ENCODE measurements at regions not wholly inside any gene's neighbourhood (a gene's known extent, or its start where the extent isn't known, plus 50 kb on each side); places are given as distances from the start of the nearest gene placed in this dataset.

DNA sequence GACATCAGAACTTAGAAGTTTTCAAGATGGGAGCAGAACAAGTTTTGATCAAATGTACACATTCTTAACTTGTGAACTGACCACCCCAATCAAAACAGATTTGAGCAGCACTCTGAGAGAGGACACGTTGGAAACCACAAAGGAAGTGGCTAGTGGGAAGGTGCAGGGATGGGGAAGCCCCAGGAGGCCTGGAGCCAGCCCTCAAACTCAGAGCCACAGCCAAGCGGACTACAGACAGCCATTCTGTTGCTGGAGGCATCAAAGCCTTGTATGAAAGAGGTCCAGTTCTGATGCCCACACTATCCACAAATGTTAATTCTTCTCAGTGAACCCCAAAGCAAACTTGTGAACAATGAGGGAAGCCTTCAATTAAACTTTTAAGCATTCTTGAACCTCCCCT is 143.6 kb upstream of the RAB4A start:
- no peaks in the 10 kb centered on the region for H3K4me1 ChIP-seq (replicated peaks in 1 of 2)
- no peak for DNase-seq
- H3K4me3 ChIP-seq = no peak overlapping the region

DNA sequence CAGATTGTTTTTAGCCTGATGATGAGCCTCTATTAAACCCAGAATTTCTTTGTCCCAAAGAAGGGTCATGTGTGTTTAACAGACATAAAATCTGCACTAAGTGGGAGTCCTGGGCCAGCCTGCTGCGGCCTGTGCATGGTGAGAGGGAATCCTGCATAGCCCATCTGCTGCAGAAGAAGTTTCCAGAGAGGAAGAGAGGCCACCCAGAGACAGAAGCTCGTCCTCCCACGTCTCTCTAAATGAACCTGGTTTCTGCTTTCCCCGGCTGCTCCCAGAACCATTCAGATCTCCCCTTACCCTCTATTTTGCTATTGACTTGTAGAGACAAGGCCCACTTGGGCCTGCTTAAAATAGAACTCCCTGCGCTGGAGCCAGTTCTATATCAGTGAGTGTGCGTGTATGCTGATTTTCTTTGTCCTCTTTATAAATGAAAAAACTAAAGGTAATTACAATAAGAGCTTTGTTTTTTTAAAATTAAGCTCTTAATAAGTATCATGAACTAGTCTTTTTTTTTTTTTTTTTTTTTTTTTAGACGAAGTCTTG is 142.8 kb upstream of the RAB4A start:
- 85 to 89% (median 86%) methylated on average over 7 of the region's 7 CpGs for WGBS, 4 donors
- DNase-seq = no peak
- TF ChIP-seq CTCF (IDR thresholded peaks at IDR 0.05) (no peak), POLR2A (IDR thresholded peaks at IDR 0.05) (no peak)
- Histone ChIP-seq H3K9me3 (replicated peaks in 1 of 3) (no peaks in the 10 kb centered on the region), H3K4me3 (no peak overlapping the region), H3K27ac (no peak overlapping the region), H3K27me3 (no peaks in the 10 kb centered on the region), H3K36me3 (replicated peaks in 1 of 2) (no peaks in the 10 kb centered on the region), H3K4me1 (replicated peaks in 1 of 2) (no peaks in the 10 kb centered on the region)
- intact Hi-C loops (cut with DNase I) = no loop called here

More for the DNA sequence above, 143.6 kb upstream of the RAB4A start:
- no peaks in the 10 kb centered on the region for H3K9me3 ChIP-seq (replicated peaks in 1 of 3)
- intact Hi-C loops (cut with DNase I) = no loop called here
- H3K36me3 ChIP-seq (replicated peaks in 1 of 2) = no peaks in the 10 kb centered on the region
- no peaks in the 10 kb centered on the region for H3K27me3 ChIP-seq
- TF ChIP-seq POLR2A (IDR thresholded peaks at IDR 0.05) (no peak), CTCF (IDR thresholded peaks at IDR 0.05) (no peak)
- H3K27ac ChIP-seq = no peak overlapping the region
- 68 to 80% (median 73%) methylated on average over 2 of the region's 2 CpGs for WGBS, 4 donors

- Histone ChIP-seq H3K27me3 (peaks cover 9% of the 10 kb centered on the region), H3K4me1 (replicated peaks in 1 of 2) (no peaks in the 10 kb centered on the region), H3K36me3 (replicated peaks in 1 of 2) (no peaks in the 10 kb centered on the region), H3K27ac (no peak overlapping the region), H3K9me3 (replicated peaks in 1 of 3) (no peaks in the 10 kb centered on the region), H3K4me3 (no peak overlapping the region)
- 83 to 89% (median 87%) methylated on average over 10 to 17 of the region's 17 CpGs for WGBS, 4 donors
- intact Hi-C loops (cut with DNase I) = no loop called here
- TF ChIP-seq POLR2A (IDR thresholded peaks at IDR 0.05) (no peak), CTCF (IDR thresholded peaks at IDR 0.05) (no peak)
- no peak for DNase-seq
Observed at GRCh38 chr1:229129301-229130027, 141.4 kb upstream of the RAB4A start.

DNA sequence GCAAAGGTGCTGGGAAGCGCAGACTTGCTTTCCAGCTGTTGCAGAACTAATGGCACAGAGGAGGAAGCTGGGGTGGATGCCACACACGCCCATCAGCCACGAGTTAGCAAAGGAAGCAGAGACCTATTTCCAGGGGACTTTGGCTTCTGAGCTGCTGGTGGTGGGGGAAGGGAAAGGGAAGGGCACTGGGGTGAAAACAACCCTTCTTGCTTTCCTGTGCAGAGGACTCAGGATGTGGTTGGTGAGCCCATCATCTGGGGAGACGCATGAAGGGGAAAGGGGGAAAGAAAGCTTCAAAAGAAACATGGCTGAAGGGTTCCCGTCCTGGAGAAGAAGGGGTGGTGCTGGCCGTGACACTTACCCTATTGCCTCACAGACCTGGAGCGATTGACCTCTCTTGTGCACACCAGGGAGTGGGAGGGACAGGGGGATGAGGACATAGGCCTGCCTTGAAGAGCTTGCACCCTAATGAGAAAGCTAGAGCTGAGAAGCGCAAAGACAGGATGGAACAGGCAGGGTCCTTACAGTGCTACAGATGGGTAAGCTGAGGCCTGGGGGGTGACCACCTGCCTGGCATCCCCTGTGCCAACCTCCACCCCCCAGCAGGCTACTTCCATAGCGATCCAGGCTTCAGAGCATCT is 140.8 kb upstream of the RAB4A start:
- DNase-seq = peak in 3 of 7 donors; percentile 30 to 52 (median 36)
- Histone ChIP-seq H3K4me3 (no peak overlapping the region), H3K4me1 (replicated peaks in 1 of 2) (no peaks in the 10 kb centered on the region), H3K27me3 (peaks cover 9% of the 10 kb centered on the region), H3K27ac (no peak overlapping the region), H3K36me3 (replicated peaks in 1 of 2) (no peaks in the 10 kb centered on the region), H3K9me3 (replicated peaks in 1 of 3) (no peaks in the 10 kb centered on the region)
- intact Hi-C loops (cut with DNase I) = no loop called here
- 67 to 74% (median 69%) methylated on average over 9 of the region's 9 CpGs for WGBS, 4 donors
- TF ChIP-seq POLR2A (IDR thresholded peaks at IDR 0.05) = no peak
- TF ChIP-seq CTCF (IDR thresholded peaks at IDR 0.05) = no peak
